ENCODE measurements at regions not wholly inside any gene's neighbourhood (a gene's known extent, or its start where the extent isn't known, plus 50 kb on each side); places are given as distances from the start of the nearest gene placed in this dataset.

DNA sequence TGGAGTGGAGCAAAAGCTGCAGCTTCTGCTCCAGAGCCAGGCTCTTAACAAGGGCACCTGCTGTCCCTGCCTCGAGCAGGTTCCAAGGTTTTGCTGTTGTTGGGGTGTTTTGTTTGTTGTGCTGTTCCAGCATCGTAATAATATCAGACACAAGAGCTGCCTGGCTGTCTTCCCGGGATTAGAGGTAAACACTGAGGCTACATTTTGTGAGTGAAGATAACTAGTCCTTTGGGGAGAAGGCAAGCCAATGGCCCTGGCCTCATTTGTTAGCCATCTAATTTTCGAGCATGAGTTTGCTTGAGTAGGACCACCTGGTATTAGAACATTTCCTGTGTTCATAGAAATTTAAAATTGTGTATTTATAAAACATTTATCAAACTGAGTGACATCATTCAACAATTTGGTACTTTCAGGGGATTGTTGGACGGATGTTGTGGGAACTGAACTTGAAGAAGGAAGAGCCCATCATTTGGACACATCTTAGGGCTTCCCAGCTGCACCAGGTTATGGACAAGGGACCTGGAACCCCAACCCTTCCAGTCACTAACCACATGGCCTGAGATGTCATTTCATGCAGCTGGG lies 555.0 kb downstream of the TNS3 start:
- Histone ChIP-seq H3K27ac (peak overlapping the region; percentile 47), H3K4me1 (peaks cover 46% of the 10 kb centered on the region), H3K27me3 (no peaks in the 10 kb centered on the region), H3K36me3 (no peaks in the 10 kb centered on the region), H3K4me3 (no peak overlapping the region), H3K9me3 (no peaks in the 10 kb centered on the region)
- TF ChIP-seq POLR2A (IDR thresholded peaks at IDR 0.05), result no peak
- TF ChIP-seq POLR2AphosphoS5 (IDR thresholded peaks at IDR 0.05; ENCODE audit: insufficient read depth in 1 of 2, low read depth in 1 of 2), result no peak
- TF ChIP-seq, protein P1, sequence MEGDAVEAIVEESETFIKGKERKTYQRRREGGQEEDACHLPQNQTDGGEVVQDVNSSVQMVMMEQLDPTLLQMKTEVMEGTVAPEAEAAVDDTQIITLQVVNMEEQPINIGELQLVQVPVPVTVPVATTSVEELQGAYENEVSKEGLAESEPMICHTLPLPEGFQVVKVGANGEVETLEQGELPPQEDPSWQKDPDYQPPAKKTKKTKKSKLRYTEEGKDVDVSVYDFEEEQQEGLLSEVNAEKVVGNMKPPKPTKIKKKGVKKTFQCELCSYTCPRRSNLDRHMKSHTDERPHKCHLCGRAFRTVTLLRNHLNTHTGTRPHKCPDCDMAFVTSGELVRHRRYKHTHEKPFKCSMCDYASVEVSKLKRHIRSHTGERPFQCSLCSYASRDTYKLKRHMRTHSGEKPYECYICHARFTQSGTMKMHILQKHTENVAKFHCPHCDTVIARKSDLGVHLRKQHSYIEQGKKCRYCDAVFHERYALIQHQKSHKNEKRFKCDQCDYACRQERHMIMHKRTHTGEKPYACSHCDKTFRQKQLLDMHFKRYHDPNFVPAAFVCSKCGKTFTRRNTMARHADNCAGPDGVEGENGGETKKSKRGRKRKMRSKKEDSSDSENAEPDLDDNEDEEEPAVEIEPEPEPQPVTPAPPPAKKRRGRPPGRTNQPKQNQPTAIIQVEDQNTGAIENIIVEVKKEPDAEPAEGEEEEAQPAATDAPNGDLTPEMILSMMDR (IDR thresholded peaks at IDR 0.05), result no peak
- intact Hi-C loops (cut with DNase I), result no loop called here
- DNase-seq (ENCODE audit: extremely low spot score in 2 of 2), result no peak

DNA sequence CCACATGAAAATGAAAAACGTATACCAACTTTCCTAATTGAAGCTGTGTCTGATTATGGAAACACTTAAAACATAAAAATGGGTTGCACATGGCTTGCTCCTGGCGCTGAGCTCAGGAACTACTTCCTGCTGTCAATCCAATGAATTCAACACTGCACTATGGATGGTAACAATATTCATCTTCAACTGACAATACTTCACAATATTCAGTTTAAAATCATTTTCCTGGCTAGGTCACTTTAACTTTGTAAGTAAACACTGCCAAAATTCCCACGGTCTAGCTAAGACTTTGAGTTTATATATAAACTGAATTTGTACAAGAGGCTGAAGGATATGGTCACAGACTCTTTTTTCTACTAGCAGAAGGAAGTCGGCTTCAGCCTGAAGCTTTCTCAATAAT lies 556.9 kb downstream of the TNS3 start:
- TF ChIP-seq POLR2A (IDR thresholded peaks at IDR 0.05), result no peak
- TF ChIP-seq, protein P1 (IDR thresholded peaks at IDR 0.05), result no peak
- TF ChIP-seq POLR2AphosphoS5 (IDR thresholded peaks at IDR 0.05; ENCODE audit: insufficient read depth in 1 of 2, low read depth in 1 of 2), result no peak
- H3K36me3 ChIP-seq, result no peaks in the 10 kb centered on the region
- peak overlapping the region; percentile 12 for H3K27ac ChIP-seq
- H3K9me3 ChIP-seq, result no peaks in the 10 kb centered on the region
- no peaks in the 10 kb centered on the region for H3K27me3 ChIP-seq
- intact Hi-C loops (cut with DNase I), result no loop called here
- peaks cover 33% of the 10 kb centered on the region for H3K4me1 ChIP-seq
- no peak for DNase-seq (ENCODE audit: extremely low spot score in 2 of 2)
- H3K4me3 ChIP-seq, result no peak overlapping the region

DNA sequence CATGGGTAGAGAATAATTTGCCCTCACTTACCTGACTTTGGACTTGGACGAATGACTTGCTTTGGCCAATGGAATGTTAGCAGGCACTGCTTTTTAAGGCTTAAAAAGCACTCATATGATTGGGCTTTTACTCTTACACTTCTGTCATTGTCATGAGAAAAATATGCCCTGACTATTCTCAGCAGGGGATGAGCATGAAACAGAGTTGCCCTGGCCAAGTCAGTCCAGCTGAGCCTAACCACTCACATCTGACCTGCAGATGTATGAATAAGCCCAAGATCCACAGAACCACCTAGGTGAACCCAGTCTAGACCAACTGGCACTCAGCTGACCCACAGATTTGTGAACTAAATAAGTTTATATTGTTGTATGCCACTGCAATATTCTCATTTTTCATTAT lies 573.5 kb downstream of the TNS3 start:
- H3K36me3 ChIP-seq, result no peaks in the 10 kb centered on the region
- no peak for DNase-seq (ENCODE audit: extremely low spot score in 2 of 2)
- no peaks in the 10 kb centered on the region for H3K4me1 ChIP-seq
- TF ChIP-seq POLR2A (IDR thresholded peaks at IDR 0.05), result no peak
- TF ChIP-seq, protein P1 (IDR thresholded peaks at IDR 0.05), result no peak
- no peak for TF ChIP-seq POLR2AphosphoS5 (IDR thresholded peaks at IDR 0.05; ENCODE audit: insufficient read depth in 1 of 2, low read depth in 1 of 2)
- H3K9me3 ChIP-seq, result no peaks in the 10 kb centered on the region
- no peak overlapping the region for H3K27ac ChIP-seq
- intact Hi-C loops (cut with DNase I), result no loop called here
- H3K4me3 ChIP-seq, result no peak overlapping the region
- H3K27me3 ChIP-seq, result no peaks in the 10 kb centered on the region

DNA sequence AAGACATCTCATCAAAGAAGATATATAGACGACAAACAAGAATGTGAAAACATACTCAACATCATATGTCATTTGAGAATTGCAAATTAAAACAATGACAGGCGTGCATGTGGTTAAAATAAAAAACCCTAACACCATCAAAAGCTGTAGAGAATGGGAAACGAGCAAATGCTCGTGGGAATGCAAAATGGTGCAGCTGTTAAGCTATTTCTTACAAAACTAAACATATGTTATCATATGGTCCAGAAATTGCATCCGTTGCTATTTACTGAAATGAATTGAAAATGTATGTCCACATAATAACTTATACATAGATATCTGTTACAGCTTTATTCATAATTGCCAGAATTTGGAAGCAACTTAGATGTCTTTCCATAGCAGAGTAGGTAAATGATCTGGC lies 574.4 kb downstream of the TNS3 start:
- Histone ChIP-seq H3K4me3 (no peak overlapping the region), H3K27me3 (no peaks in the 10 kb centered on the region), H3K4me1 (no peaks in the 10 kb centered on the region), H3K9me3 (no peaks in the 10 kb centered on the region), H3K36me3 (no peaks in the 10 kb centered on the region), H3K27ac (no peak overlapping the region)
- no peak for DNase-seq (ENCODE audit: extremely low spot score in 2 of 2)
- intact Hi-C loops (cut with DNase I), result no loop called here
- no peak for TF ChIP-seq POLR2A (IDR thresholded peaks at IDR 0.05)
- TF ChIP-seq, protein P1 (IDR thresholded peaks at IDR 0.05), result no peak
- no peak for TF ChIP-seq POLR2AphosphoS5 (IDR thresholded peaks at IDR 0.05; ENCODE audit: insufficient read depth in 1 of 2, low read depth in 1 of 2)

DNA sequence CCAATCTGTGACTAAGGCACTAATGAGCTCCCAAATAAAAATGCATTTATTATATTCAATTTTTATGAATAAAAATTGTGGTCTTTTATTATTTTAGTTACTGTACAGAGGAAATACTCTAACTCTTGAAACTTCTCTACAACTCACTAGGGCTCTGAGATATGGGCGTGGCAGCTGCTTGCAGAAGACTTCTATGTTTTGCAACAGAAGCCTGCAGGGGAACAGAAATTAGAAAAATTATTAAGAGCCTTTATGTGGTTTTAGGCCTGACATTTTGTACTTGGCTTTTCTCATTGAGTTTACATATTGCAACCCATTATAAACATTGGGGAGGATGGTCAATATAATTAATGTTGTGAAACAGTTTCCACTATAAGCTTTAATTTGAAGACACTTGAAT lies 581.4 kb downstream of the TNS3 start:
- H3K4me3 ChIP-seq, result no peak overlapping the region
- DNase-seq (ENCODE audit: extremely low spot score in 2 of 2), result no peak
- intact Hi-C loops (cut with DNase I), result no loop called here
- no peaks in the 10 kb centered on the region for H3K9me3 ChIP-seq
- no peaks in the 10 kb centered on the region for H3K4me1 ChIP-seq
- H3K27ac ChIP-seq, result no peak overlapping the region
- H3K36me3 ChIP-seq, result no peaks in the 10 kb centered on the region
- TF ChIP-seq, protein P1 (IDR thresholded peaks at IDR 0.05), result no peak
- TF ChIP-seq POLR2A (IDR thresholded peaks at IDR 0.05), result no peak
- no peak for TF ChIP-seq POLR2AphosphoS5 (IDR thresholded peaks at IDR 0.05; ENCODE audit: insufficient read depth in 1 of 2, low read depth in 1 of 2)
- H3K27me3 ChIP-seq, result no peaks in the 10 kb centered on the region
